ENCODE measurements at regions not wholly inside any gene's neighbourhood (a gene's known extent, or its start where the extent isn't known, plus 50 kb on each side); places are given as distances from the start of the nearest gene placed in this dataset.

GRCh38 chr15:46786590-46787285, 930.6 kb upstream of the SEMA6D start:
- H3K9me3 ChIP-seq (ENCODE audit: control insufficient read depth in 3 of 3, low read length in 3 of 3): no peaks in the 10 kb centered on the region
- H3K36me3 ChIP-seq (ENCODE audit: control insufficient read depth in 3 of 3, insufficient read depth in 3 of 3, low read length in 3 of 3): no peaks in the 10 kb centered on the region
- no peaks in the 10 kb centered on the region for H3K4me1 ChIP-seq (ENCODE audit: control insufficient read depth in 3 of 3, insufficient read depth in 3 of 3, low read length in 3 of 3)
- no peaks in the 10 kb centered on the region for H3K27me3 ChIP-seq (ENCODE audit: control insufficient read depth in 3 of 3, insufficient read depth in 3 of 3, low read length in 3 of 3)
- H3K4me3 ChIP-seq (ENCODE audit: low read length in 3 of 3): no peak overlapping the region
- H3K27ac ChIP-seq (ENCODE audit: low read depth, low read length): no peak overlapping the region
- H3K9ac ChIP-seq (ENCODE audit: low read depth in 1 of 3, low read length in 3 of 3): no peak overlapping the region

GRCh38 chr15:46795685-46796084, 921.6 kb upstream of the SEMA6D start:
- Histone ChIP-seq H3K36me3 (ENCODE audit: control insufficient read depth in 3 of 3, insufficient read depth in 3 of 3, low read length in 3 of 3) (no peaks in the 10 kb centered on the region), H3K9me3 (ENCODE audit: control insufficient read depth in 3 of 3, low read length in 3 of 3) (no peaks in the 10 kb centered on the region), H3K27me3 (ENCODE audit: control insufficient read depth in 3 of 3, insufficient read depth in 3 of 3, low read length in 3 of 3) (no peaks in the 10 kb centered on the region), H3K9ac (ENCODE audit: low read depth in 1 of 3, low read length in 3 of 3) (no peak overlapping the region), H3K4me1 (ENCODE audit: control insufficient read depth in 3 of 3, insufficient read depth in 3 of 3, low read length in 3 of 3) (no peaks in the 10 kb centered on the region), H3K4me3 (ENCODE audit: low read length in 3 of 3) (no peak overlapping the region), H3K27ac (ENCODE audit: low read depth, low read length) (no peak overlapping the region)

- no peak overlapping the region for H3K27ac ChIP-seq (ENCODE audit: low read depth, low read length)
- no peaks in the 10 kb centered on the region for H3K4me1 ChIP-seq (ENCODE audit: control insufficient read depth in 3 of 3, insufficient read depth in 3 of 3, low read length in 3 of 3)
- H3K9ac ChIP-seq (ENCODE audit: low read depth in 1 of 3, low read length in 3 of 3): no peak overlapping the region
- no peaks in the 10 kb centered on the region for H3K9me3 ChIP-seq (ENCODE audit: control insufficient read depth in 3 of 3, low read length in 3 of 3)
- H3K4me3 ChIP-seq (ENCODE audit: low read length in 3 of 3): no peak overlapping the region
- H3K36me3 ChIP-seq (ENCODE audit: control insufficient read depth in 3 of 3, insufficient read depth in 3 of 3, low read length in 3 of 3): no peaks in the 10 kb centered on the region
- H3K27me3 ChIP-seq (ENCODE audit: control insufficient read depth in 3 of 3, insufficient read depth in 3 of 3, low read length in 3 of 3): no peaks in the 10 kb centered on the region
Measured at GRCh38 chr15:46808834-46809233, 908.5 kb upstream of the SEMA6D start.

- no peaks in the 10 kb centered on the region for H3K36me3 ChIP-seq (ENCODE audit: control insufficient read depth in 3 of 3, insufficient read depth in 3 of 3, low read length in 3 of 3)
- H3K9me3 ChIP-seq (ENCODE audit: control insufficient read depth in 3 of 3, low read length in 3 of 3): no peaks in the 10 kb centered on the region
- H3K4me1 ChIP-seq (ENCODE audit: control insufficient read depth in 3 of 3, insufficient read depth in 3 of 3, low read length in 3 of 3): no peaks in the 10 kb centered on the region
- no peaks in the 10 kb centered on the region for H3K27me3 ChIP-seq (ENCODE audit: control insufficient read depth in 3 of 3, insufficient read depth in 3 of 3, low read length in 3 of 3)
- no peak overlapping the region for H3K9ac ChIP-seq (ENCODE audit: low read depth in 1 of 3, low read length in 3 of 3)
- H3K4me3 ChIP-seq (ENCODE audit: low read length in 3 of 3): no peak overlapping the region
- H3K27ac ChIP-seq (ENCODE audit: low read depth, low read length): no peak overlapping the region
Measured at GRCh38 chr15:46815240-46815639, 902.1 kb upstream of the SEMA6D start.

DNA sequence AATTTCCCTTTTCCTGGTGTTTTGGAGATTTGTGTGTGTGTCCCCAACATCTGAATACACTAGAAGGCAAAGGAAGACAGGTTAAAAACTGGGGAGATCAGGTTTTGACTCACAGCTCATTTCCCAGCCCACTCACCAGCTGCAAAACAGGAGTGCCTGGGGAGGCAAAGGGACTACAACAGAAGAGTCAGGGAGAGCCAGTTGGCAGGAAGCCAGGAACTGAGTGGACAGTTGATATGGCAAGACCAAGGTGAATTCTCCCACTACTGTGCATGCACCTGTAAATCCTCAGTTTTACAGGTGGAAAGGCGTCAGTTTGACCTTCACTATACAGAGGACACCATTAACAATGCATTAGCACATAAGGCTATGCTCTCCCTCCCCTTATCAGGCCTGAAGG, 901.5 kb upstream of the SEMA6D start:
- no peak overlapping the region for H3K4me3 ChIP-seq (ENCODE audit: low read length in 3 of 3)
- no peaks in the 10 kb centered on the region for H3K27me3 ChIP-seq (ENCODE audit: control insufficient read depth in 3 of 3, insufficient read depth in 3 of 3, low read length in 3 of 3)
- no peaks in the 10 kb centered on the region for H3K4me1 ChIP-seq (ENCODE audit: control insufficient read depth in 3 of 3, insufficient read depth in 3 of 3, low read length in 3 of 3)
- H3K9ac ChIP-seq (ENCODE audit: low read depth in 1 of 3, low read length in 3 of 3): no peak overlapping the region
- no peak overlapping the region for H3K27ac ChIP-seq (ENCODE audit: low read depth, low read length)
- H3K36me3 ChIP-seq (ENCODE audit: control insufficient read depth in 3 of 3, insufficient read depth in 3 of 3, low read length in 3 of 3): no peaks in the 10 kb centered on the region
- no peaks in the 10 kb centered on the region for H3K9me3 ChIP-seq (ENCODE audit: control insufficient read depth in 3 of 3, low read length in 3 of 3)

DNA sequence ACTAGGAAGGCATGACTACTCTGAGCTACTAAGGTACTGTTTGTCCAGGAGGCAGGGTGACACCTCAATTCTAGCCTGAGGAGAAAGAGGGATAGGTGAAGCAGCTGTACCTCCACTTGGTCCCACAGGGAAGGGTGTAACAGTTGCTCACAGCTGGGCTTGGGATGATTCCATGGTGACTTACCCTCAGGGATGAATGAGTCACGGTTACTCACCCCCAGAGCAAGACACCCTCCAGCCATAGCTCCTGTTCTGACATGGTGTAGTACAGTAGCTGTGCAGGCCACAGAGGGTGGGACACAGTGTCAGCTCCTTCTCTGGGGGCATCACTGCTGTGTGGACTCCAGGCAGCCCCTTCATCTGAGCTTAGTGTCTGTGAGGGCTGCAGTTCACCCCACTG, 868.6 kb upstream of the SEMA6D start:
- Histone ChIP-seq H3K9me3 (ENCODE audit: control insufficient read depth in 3 of 3, low read length in 3 of 3) (peaks cover 0 to 2% (median 0%) of the 10 kb centered on the region in 3 donors), H3K4me3 (ENCODE audit: low read length in 3 of 3) (no peak overlapping the region), H3K9ac (ENCODE audit: low read depth in 1 of 3, low read length in 3 of 3) (no peak overlapping the region), H3K4me1 (ENCODE audit: control insufficient read depth in 3 of 3, insufficient read depth in 3 of 3, low read length in 3 of 3) (no peaks in the 10 kb centered on the region), H3K27ac (ENCODE audit: low read depth, low read length) (no peak overlapping the region), H3K27me3 (ENCODE audit: control insufficient read depth in 3 of 3, insufficient read depth in 3 of 3, low read length in 3 of 3) (no peaks in the 10 kb centered on the region), H3K36me3 (ENCODE audit: control insufficient read depth in 3 of 3, insufficient read depth in 3 of 3, low read length in 3 of 3) (no peaks in the 10 kb centered on the region)

GRCh38 chr15:46853600-46853999, 863.7 kb upstream of the SEMA6D start:
- no peaks in the 10 kb centered on the region for H3K36me3 ChIP-seq (ENCODE audit: control insufficient read depth in 3 of 3, insufficient read depth in 3 of 3, low read length in 3 of 3)
- no peaks in the 10 kb centered on the region for H3K27me3 ChIP-seq (ENCODE audit: control insufficient read depth in 3 of 3, insufficient read depth in 3 of 3, low read length in 3 of 3)
- H3K9ac ChIP-seq (ENCODE audit: low read depth in 1 of 3, low read length in 3 of 3): no peak overlapping the region
- no peak overlapping the region for H3K4me3 ChIP-seq (ENCODE audit: low read length in 3 of 3)
- no peak overlapping the region for H3K27ac ChIP-seq (ENCODE audit: low read depth, low read length)
- H3K9me3 ChIP-seq (ENCODE audit: control insufficient read depth in 3 of 3, low read length in 3 of 3): no peaks in the 10 kb centered on the region
- H3K4me1 ChIP-seq (ENCODE audit: control insufficient read depth in 3 of 3, insufficient read depth in 3 of 3, low read length in 3 of 3): no peaks in the 10 kb centered on the region

GRCh38 chr15:46854564-46854963, 862.7 kb upstream of the SEMA6D start:
- no peak overlapping the region for H3K4me3 ChIP-seq (ENCODE audit: low read length in 3 of 3)
- no peaks in the 10 kb centered on the region for H3K27me3 ChIP-seq (ENCODE audit: control insufficient read depth in 3 of 3, insufficient read depth in 3 of 3, low read length in 3 of 3)
- no peak overlapping the region for H3K9ac ChIP-seq (ENCODE audit: low read depth in 1 of 3, low read length in 3 of 3)
- no peaks in the 10 kb centered on the region for H3K9me3 ChIP-seq (ENCODE audit: control insufficient read depth in 3 of 3, low read length in 3 of 3)
- H3K4me1 ChIP-seq (ENCODE audit: control insufficient read depth in 3 of 3, insufficient read depth in 3 of 3, low read length in 3 of 3): no peaks in the 10 kb centered on the region
- H3K27ac ChIP-seq (ENCODE audit: low read depth, low read length): no peak overlapping the region
- no peaks in the 10 kb centered on the region for H3K36me3 ChIP-seq (ENCODE audit: control insufficient read depth in 3 of 3, insufficient read depth in 3 of 3, low read length in 3 of 3)

GRCh38 chr15:46855388-46855787, 861.9 kb upstream of the SEMA6D start:
- H3K4me3 ChIP-seq (ENCODE audit: low read length in 3 of 3): no peak overlapping the region
- no peaks in the 10 kb centered on the region for H3K27me3 ChIP-seq (ENCODE audit: control insufficient read depth in 3 of 3, insufficient read depth in 3 of 3, low read length in 3 of 3)
- no peaks in the 10 kb centered on the region for H3K9me3 ChIP-seq (ENCODE audit: control insufficient read depth in 3 of 3, low read length in 3 of 3)
- H3K27ac ChIP-seq (ENCODE audit: low read depth, low read length): no peak overlapping the region
- H3K36me3 ChIP-seq (ENCODE audit: control insufficient read depth in 3 of 3, insufficient read depth in 3 of 3, low read length in 3 of 3): no peaks in the 10 kb centered on the region
- H3K9ac ChIP-seq (ENCODE audit: low read depth in 1 of 3, low read length in 3 of 3): no peak overlapping the region
- no peaks in the 10 kb centered on the region for H3K4me1 ChIP-seq (ENCODE audit: control insufficient read depth in 3 of 3, insufficient read depth in 3 of 3, low read length in 3 of 3)

DNA sequence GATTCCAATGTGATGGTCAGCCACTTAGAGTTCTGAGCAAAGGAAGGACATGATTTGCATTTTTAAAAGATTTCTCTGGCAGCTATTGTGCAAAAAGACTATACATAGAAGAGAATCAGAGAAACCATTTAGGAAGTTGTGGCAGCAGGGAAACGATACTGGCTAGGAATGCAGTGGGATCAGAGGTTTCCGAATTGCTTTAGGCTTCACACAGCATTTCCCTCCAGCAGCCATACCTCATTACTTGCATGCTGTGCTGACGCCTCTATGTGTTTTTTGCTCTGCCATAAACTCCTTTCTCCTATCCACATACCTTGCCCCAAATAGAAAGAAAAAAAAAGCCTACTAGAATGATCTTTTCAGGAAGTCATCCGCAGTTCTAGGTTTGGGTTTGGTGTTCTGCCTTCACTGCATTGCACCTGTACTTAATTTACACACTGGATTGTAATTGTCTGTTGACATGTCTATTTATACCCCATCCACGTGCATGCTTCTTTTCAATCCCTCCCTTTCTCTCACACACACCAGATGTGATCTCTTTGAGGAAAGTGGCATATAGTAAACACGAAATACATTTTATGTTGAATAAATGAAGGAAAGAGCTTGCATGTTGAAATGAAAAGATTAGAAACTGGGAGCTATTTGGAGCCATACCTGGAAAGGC, 860.3 kb upstream of the SEMA6D start:
- H3K27ac ChIP-seq (ENCODE audit: low read depth, low read length): no peak overlapping the region
- H3K4me1 ChIP-seq (ENCODE audit: control insufficient read depth in 3 of 3, insufficient read depth in 3 of 3, low read length in 3 of 3): no peaks in the 10 kb centered on the region
- H3K4me3 ChIP-seq (ENCODE audit: low read length in 3 of 3): no peak overlapping the region
- H3K36me3 ChIP-seq (ENCODE audit: control insufficient read depth in 3 of 3, insufficient read depth in 3 of 3, low read length in 3 of 3): no peaks in the 10 kb centered on the region
- H3K9me3 ChIP-seq (ENCODE audit: control insufficient read depth in 3 of 3, low read length in 3 of 3): no peaks in the 10 kb centered on the region
- no peaks in the 10 kb centered on the region for H3K27me3 ChIP-seq (ENCODE audit: control insufficient read depth in 3 of 3, insufficient read depth in 3 of 3, low read length in 3 of 3)
- H3K9ac ChIP-seq (ENCODE audit: low read depth in 1 of 3, low read length in 3 of 3): no peak overlapping the region
